IMR-90 (cell line): ENCODE measurements at regions not wholly inside any gene's neighbourhood (a gene's known extent, or its start where the extent isn't known, plus 50 kb on each side); places are given as distances from the start of the nearest gene placed in this dataset.

Experiments used
- BHLHE40 ChIP-seq: fragments of 150-350 bp; IDR thresholded peaks from 2 replicates; pipeline ENCODE4 v1.6.1; 2016; ENCODE audit warnings: mild to moderate bottlenecking, low read depth, low read length
- CTCF ChIP-seq: conservative IDR thresholded peaks from 2 replicates; pipeline ENCODE4 v1.5.1; 2012; ENCODE audit warnings: mild to moderate bottlenecking, low read depth, low read length, improper control_type of control experiment

- TF ChIP-seq CTCF (no peak), BHLHE40 (no peak)
Observed at GRCh38 chr7:104052979-104053378, 63.5 kb upstream of the RELN start.
